Parathyroid adenoma (tissue), 2 donors: ENCODE measurements at regions not wholly inside any gene's neighbourhood (a gene's known extent, or its start where the extent isn't known, plus 50 kb on each side); places are given as distances from the start of the nearest gene placed in this dataset.

Source experiments
- H2AFZ ChIP-seq: fragments of 300-600 bp; sonication (generic); one replicate; pipeline ENCODE4 v1.7.0; 2017; ENCODE audit warnings: antibody characterized with exemption, mild to moderate bottlenecking
- H3K27ac ChIP-seq: fragments of 300-600 bp; sonication (generic); one replicate; pipeline ENCODE4 v1.7.0; 2017
- H3K27me3 ChIP-seq: fragments of 300-600 bp; sonication (generic); one replicate; pipeline ENCODE4 v1.7.0; 2017; ENCODE audit warnings: low read length; ENCODE audit not compliant: control insufficient read depth, insufficient read depth
- H3K36me3 ChIP-seq: fragments of 300-600 bp; sonication (generic); one replicate; pipeline ENCODE4 v1.7.0; 2017; ENCODE audit warnings: low read length; ENCODE audit not compliant: control insufficient read depth, insufficient read depth
- H3K4me1 ChIP-seq: fragments of 300-600 bp; sonication (generic); one replicate; pipeline ENCODE4 v1.7.0; 2017; ENCODE audit warnings: control low read depth
- H3K4me2 ChIP-seq: fragments of 300-600 bp; sonication (generic); one replicate; pipeline ENCODE4 v1.7.0; 2017; ENCODE audit warnings: low read length
- H3K4me3 ChIP-seq: fragments of 300-600 bp; sonication (generic); one replicate; pipeline ENCODE4 v1.7.0; 2017; ENCODE audit warnings: low read depth, low read length
- H3K79me2 ChIP-seq: fragments of 300-600 bp; sonication (generic); one replicate; pipeline ENCODE4 v1.7.0; 2017; ENCODE audit warnings: control low read depth
- H3K9ac ChIP-seq: fragments of 300-600 bp; sonication (generic); one replicate; pipeline ENCODE4 v1.7.0; 2017; ENCODE audit warnings: mild to moderate bottlenecking
- H3K9me3 ChIP-seq: fragments of 300-600 bp; sonication (generic); one replicate; pipeline ENCODE4 v1.7.0; 2017; ENCODE audit warnings: low read length; ENCODE audit not compliant: control insufficient read depth
- TF ChIP-seq, protein P1 (sequence below): fragments of 300-600 bp; sonication (generic); IDR thresholded peaks from one replicate; pipeline ENCODE4 v1.7.0; 2017; ENCODE audit warnings: antibody characterized with exemption, mild to moderate bottlenecking
- donor health status: primary hyperparathyroidism.

DNA sequence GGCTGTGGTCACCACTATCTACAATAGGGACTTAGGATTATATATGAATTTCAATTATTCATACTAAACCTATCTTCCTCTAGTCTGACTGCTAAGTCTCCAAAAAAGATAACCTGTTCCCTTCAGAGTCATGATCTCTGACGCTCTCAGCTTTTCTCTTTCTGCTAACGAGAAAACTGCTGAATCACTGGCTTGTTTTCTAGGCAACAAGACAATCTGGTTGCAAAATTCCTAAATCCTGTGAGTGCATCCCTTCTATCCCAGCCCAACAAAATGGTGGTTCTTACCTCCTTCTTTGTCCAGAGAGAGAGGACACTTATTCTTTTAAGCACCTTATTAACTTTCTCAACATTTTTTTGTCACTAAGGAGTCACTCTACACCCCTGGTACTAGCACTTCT is 312.3 kb upstream of the PKDCC start:
- TF ChIP-seq, protein P1, sequence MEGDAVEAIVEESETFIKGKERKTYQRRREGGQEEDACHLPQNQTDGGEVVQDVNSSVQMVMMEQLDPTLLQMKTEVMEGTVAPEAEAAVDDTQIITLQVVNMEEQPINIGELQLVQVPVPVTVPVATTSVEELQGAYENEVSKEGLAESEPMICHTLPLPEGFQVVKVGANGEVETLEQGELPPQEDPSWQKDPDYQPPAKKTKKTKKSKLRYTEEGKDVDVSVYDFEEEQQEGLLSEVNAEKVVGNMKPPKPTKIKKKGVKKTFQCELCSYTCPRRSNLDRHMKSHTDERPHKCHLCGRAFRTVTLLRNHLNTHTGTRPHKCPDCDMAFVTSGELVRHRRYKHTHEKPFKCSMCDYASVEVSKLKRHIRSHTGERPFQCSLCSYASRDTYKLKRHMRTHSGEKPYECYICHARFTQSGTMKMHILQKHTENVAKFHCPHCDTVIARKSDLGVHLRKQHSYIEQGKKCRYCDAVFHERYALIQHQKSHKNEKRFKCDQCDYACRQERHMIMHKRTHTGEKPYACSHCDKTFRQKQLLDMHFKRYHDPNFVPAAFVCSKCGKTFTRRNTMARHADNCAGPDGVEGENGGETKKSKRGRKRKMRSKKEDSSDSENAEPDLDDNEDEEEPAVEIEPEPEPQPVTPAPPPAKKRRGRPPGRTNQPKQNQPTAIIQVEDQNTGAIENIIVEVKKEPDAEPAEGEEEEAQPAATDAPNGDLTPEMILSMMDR, result no peak
- Histone ChIP-seq H3K9ac (no peak overlapping the region), H3K79me2 (no peaks in the 10 kb centered on the region), H3K27me3 (no peaks in the 10 kb centered on the region), H3K36me3 (no peaks in the 10 kb centered on the region), H2AFZ (peak overlapping the region; percentile 56), H3K9me3 (no peaks in the 10 kb centered on the region), H3K4me1 (peaks cover 2% of the 10 kb centered on the region), H3K4me3 (no peak overlapping the region), H3K4me2 (no peak overlapping the region), H3K27ac (peak overlapping the region; percentile 9)

- no peak overlapping the region for H3K4me3 ChIP-seq
- H3K36me3 ChIP-seq, result no peaks in the 10 kb centered on the region
- H3K27me3 ChIP-seq, result no peaks in the 10 kb centered on the region
- H2AFZ ChIP-seq, result no peak overlapping the region
- no peaks in the 10 kb centered on the region for H3K79me2 ChIP-seq
- H3K27ac ChIP-seq, result peak overlapping the region; percentile 5
- no peak overlapping the region for H3K9ac ChIP-seq
- no peak overlapping the region for H3K4me2 ChIP-seq
- TF ChIP-seq, protein P1, result no peak
- H3K9me3 ChIP-seq, result no peaks in the 10 kb centered on the region
- peaks cover 2% of the 10 kb centered on the region for H3K4me1 ChIP-seq
Measured at GRCh38 chr2:41736105-41736567, 311.7 kb upstream of the PKDCC start.

DNA sequence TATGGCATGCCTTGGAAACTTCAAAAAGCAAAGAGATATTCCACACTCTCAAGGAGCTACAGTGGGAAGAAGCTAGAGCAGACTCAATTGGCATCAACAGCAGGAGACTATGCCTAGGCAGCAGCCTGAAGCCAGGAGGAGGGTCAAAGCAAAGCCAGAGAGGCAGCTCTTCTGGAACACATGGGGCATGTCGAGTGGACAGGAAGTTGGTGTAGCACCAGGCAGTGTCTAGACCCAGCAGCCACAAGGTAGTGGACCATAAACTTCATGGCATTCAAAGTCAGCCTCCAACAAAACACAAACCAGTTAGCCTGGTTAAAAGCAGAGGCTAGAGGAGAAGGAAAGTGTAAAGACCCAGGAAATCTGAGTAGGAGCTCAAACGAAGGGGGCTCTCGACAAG is 311.2 kb upstream of the PKDCC start:
- Histone ChIP-seq H3K36me3 (no peaks in the 10 kb centered on the region), H3K9me3 (no peaks in the 10 kb centered on the region), H3K4me3 (no peak overlapping the region), H3K27me3 (no peaks in the 10 kb centered on the region), H3K4me1 (peaks cover 2% of the 10 kb centered on the region), H3K79me2 (no peaks in the 10 kb centered on the region), H3K27ac (no peak overlapping the region), H3K4me2 (no peak overlapping the region), H2AFZ (peak overlapping the region; percentile 48), H3K9ac (no peak overlapping the region)
- TF ChIP-seq, protein P1, result no peak

DNA sequence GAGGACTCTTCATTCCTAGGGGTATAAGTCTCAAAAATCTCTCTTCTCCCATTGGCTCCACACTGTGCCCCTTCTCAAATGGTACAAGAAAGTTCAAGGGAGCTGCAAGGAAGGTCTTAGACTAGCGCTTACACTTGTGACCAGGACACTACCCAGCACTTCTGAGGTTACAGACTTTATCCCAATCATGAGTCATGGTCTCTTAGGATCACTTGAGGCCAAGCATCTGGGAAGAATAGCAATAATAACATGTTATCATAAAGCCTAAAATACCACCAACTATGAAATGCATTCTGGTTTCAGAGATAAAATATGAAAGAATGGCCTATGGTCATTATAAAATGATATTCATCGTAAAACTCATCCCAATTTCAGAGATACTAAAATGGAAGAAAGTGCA is 309.9 kb upstream of the PKDCC start:
- H3K27ac ChIP-seq, result no peak overlapping the region
- H2AFZ ChIP-seq, result no peak overlapping the region
- H3K9ac ChIP-seq, result no peak overlapping the region

More for the DNA sequence above, 309.9 kb upstream of the PKDCC start:
- H3K9me3 ChIP-seq, result no peaks in the 10 kb centered on the region
- no peaks in the 10 kb centered on the region for H3K27me3 ChIP-seq
- H3K36me3 ChIP-seq, result no peaks in the 10 kb centered on the region
- no peaks in the 10 kb centered on the region for H3K79me2 ChIP-seq
- TF ChIP-seq, protein P1, result no peak
- H3K4me1 ChIP-seq, result peaks cover 2% of the 10 kb centered on the region
- H3K4me3 ChIP-seq, result no peak overlapping the region
- H3K4me2 ChIP-seq, result no peak overlapping the region
